Mesothelial cell of epicardium (in vitro differentiated cells): ENCODE measurements at regions not wholly inside any gene's neighbourhood (a gene's known extent, or its start where the extent isn't known, plus 50 kb on each side); places are given as distances from the start of the nearest gene placed in this dataset.

Experiments
- DNase-seq, 2 experiments: peaks; one replicate each; pipeline ENCODE4 v3.0.0; 2021; ENCODE audit warnings: low spot score in 2 of 2; ENCODE audit not compliant: unreplicated experiment in 2 of 2
- H3K27ac Mint-ChIP-seq: 2 replicates; pipeline ENCODE4 v1.8.0; 2021; ENCODE audit warnings: mixed read lengths
- H3K27me3 Mint-ChIP-seq: 2 replicates; pipeline ENCODE4 v1.8.0; 2021; ENCODE audit warnings: low read depth, mixed read lengths
- H3K36me3 Mint-ChIP-seq: 2 replicates; pipeline ENCODE4 v1.8.0; 2021; ENCODE audit warnings: mixed read lengths
- H3K4me1 Mint-ChIP-seq: 2 replicates; pipeline ENCODE4 v1.8.0; 2021; ENCODE audit warnings: mixed read lengths
- H3K4me3 Mint-ChIP-seq: 2 replicates; pipeline ENCODE4 v1.8.0; 2021; ENCODE audit warnings: mild to moderate bottlenecking, moderate library complexity, mixed read lengths
- H3K9me3 Mint-ChIP-seq: 2 replicates; pipeline ENCODE4 v1.8.0; 2021; ENCODE audit warnings: mixed read lengths
- CTCF ChIP-seq: fragments of 200-600 bp; sonication (generic); IDR thresholded peaks from one replicate; pipeline ENCODE4 v1.5.0; 2021; ENCODE audit warnings: antibody characterized with exemption; ENCODE audit not compliant: unreplicated experiment

DNA sequence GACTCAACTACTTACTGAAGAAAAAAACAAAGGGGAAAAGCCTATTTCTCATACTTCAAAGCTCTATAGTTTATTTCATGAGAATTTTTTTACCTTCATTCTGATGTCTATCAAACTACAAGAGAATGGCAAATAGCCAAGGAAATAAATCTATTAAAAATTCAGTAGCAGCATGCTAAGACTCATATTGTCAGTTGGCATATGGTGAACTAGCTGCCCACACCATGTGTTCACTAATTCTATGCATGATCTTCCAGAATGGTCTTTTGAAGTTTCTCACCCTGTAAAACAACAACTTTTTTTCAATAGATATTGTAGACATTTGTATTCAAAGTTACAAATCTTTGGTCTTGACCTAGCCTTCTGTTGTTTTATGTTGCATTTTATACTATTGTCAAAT, 386.2 kb downstream of the RSL24D1 start:
- H3K27me3 Mint-ChIP-seq: no peaks in the 10 kb centered on the region
- H3K9me3 Mint-ChIP-seq: peaks cover 38% of the 10 kb centered on the region
- TF ChIP-seq CTCF: no peak
- H3K4me1 Mint-ChIP-seq: no peaks in the 10 kb centered on the region
- H3K27ac Mint-ChIP-seq: no peak overlapping the region
- no peaks in the 10 kb centered on the region for H3K36me3 Mint-ChIP-seq
- no peak overlapping the region for H3K4me3 Mint-ChIP-seq
- DNase-seq: no peak

DNA sequence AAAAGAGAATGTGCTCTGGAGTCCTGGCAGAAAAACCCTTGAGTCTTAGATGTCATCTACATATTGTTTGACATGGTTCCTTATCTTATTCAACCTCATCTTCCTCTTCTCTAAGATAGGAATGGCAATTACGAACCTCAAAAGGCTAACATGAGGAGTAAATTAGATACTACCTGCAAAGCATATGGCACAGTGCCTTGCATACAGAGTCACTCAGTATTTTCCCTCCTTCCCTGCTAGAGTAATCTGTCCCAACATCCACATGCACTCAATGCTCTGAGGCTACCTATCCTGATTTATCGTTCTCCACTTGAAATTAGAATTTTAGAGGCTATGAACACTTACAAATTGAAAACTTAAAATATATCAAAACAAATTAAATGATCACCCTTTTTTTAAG, 386.7 kb downstream of the RSL24D1 start:
- no peaks in the 10 kb centered on the region for H3K4me1 Mint-ChIP-seq
- peaks cover 35% of the 10 kb centered on the region for H3K9me3 Mint-ChIP-seq
- H3K4me3 Mint-ChIP-seq: no peak overlapping the region
- H3K36me3 Mint-ChIP-seq: no peaks in the 10 kb centered on the region
- no peaks in the 10 kb centered on the region for H3K27me3 Mint-ChIP-seq
- no peak overlapping the region for H3K27ac Mint-ChIP-seq
- no peak for TF ChIP-seq CTCF
- DNase-seq: no peak

- no peak for DNase-seq
- no peaks in the 10 kb centered on the region for H3K4me1 Mint-ChIP-seq
- H3K27ac Mint-ChIP-seq: no peak overlapping the region
- TF ChIP-seq CTCF: no peak
- no peaks in the 10 kb centered on the region for H3K27me3 Mint-ChIP-seq
- no peaks in the 10 kb centered on the region for H3K36me3 Mint-ChIP-seq
- H3K9me3 Mint-ChIP-seq: peaks cover 26% of the 10 kb centered on the region
- no peak overlapping the region for H3K4me3 Mint-ChIP-seq
These were observed 388.4 kb downstream of the RSL24D1 start for GRCh38 chr15:54808321-54808720.

GRCh38 chr15:54803987-54804386, 392.8 kb downstream of the RSL24D1 start:
- Mint-ChIP-seq H3K4me1 (no peaks in the 10 kb centered on the region), H3K9me3 (peaks cover 23% of the 10 kb centered on the region), H3K36me3 (no peaks in the 10 kb centered on the region), H3K27ac (no peak overlapping the region), H3K27me3 (no peaks in the 10 kb centered on the region), H3K4me3 (no peak overlapping the region)
- DNase-seq: no peak
- no peak for TF ChIP-seq CTCF

DNA sequence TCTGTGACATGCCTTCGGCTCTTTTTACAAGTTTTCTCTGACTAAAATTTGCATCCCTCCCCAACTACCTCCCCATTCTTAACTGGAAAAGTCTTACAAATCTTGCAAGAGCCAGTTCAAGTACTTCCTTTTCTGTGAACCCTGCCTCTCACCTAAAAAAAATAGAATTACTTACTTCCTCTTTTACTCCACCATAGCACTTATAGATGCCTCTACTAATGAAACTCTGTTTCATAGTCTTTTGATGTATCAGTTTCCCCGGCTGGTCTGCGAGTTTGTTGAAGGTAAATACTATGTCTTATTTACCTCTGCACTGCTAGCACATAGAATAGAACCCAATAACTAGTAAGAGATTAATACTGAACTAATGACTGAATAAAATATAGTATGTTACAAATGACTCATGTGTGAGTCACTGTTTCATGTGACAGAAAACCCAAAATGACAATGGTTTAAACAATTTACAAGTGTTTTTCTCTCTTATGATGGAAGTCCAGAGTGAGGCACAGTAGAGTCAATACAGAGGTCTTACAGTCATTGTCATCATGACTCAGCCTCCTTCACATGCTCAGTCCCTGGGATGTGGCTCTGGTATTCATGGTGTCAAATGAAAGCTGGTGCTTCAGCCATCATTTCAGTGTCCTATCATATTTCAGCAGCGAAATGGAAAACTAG, 393.5 kb downstream of the RSL24D1 start:
- Mint-ChIP-seq H3K27ac (no peak overlapping the region), H3K4me1 (no peaks in the 10 kb centered on the region)
- DNase-seq: no peak

More for the DNA sequence above, 393.5 kb downstream of the RSL24D1 start:
- no peaks in the 10 kb centered on the region for H3K27me3 Mint-ChIP-seq
- no peaks in the 10 kb centered on the region for H3K36me3 Mint-ChIP-seq
- no peak for TF ChIP-seq CTCF
- peaks cover 23% of the 10 kb centered on the region for H3K9me3 Mint-ChIP-seq
- no peak overlapping the region for H3K4me3 Mint-ChIP-seq
